G401.6 (cell line): ENCODE measurements at regions not wholly inside any gene's neighbourhood (a gene's known extent, or its start where the extent isn't known, plus 50 kb on each side); places are given as distances from the start of the nearest gene placed in this dataset.

ENCODE experiments used
- FAIRE-seq: peaks from 2 replicates; lab custom pipeline; 2012; peaks lifted over from hg19 to GRCh38; lab: Jason Lieb, UNC

- FAIRE-seq: no peak
These were observed 151.3 kb upstream of the IRX3 start for GRCh38 chr16:54437921-54438320.

- FAIRE-seq: no peak
These were observed 150.8 kb upstream of the IRX3 start for GRCh38 chr16:54437401-54437800.

DNA sequence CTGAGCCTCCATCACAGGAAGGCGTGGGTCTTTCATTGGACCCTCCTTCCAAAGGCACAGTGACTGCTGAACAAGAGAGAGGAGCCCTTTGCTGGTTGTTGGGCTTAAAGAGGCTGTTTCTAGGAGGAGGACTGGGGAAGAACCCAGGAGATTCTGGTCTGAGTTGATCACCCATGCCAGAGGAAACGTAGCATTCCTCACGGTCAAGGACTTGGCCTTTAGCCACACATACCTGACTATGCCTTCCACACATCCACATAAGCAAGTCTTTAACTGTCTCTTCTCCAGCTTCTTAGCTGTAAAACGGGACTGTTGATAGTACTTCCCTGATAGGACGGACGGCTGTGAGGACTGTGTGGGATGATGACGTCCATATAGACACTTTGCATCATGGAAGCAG is 149.8 kb upstream of the IRX3 start:
- no peak for FAIRE-seq

DNA sequence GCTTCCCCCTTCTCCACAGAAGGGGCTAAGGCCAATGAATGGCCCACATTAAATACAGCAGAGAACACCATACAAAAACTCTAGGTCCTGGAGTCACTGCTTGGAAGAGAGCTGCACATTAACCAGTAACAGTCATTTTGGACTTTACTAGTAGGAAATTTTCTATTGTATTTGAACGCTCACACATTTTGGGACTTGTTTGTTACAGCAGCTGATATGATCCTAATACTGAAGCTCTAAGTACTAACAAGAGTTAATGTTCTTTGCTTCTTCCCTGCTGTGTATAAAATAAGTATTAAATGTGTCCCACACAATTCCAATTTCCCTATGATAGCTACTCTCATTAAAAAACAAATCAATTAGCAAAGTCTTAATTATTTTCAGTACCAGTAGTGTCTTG is 148.3 kb upstream of the IRX3 start:
- no peak for FAIRE-seq

DNA sequence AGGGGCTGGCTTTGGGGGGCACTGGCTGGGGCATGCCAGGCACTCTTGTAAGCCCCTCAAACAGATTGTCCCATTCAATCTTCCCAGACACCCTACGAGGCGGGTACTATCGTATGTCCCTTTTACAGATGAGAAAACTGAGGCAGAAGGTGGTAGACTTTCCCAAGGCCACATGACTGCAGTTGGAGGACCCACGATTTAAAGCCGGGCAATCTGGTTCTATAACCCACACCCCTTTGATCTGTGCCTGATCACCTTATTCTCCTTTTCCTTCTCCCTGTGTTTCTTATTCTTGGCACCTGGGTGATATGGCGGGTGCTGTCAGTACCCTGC is 146.3 kb upstream of the IRX3 start:
- no peak for FAIRE-seq

- no peak for FAIRE-seq
These were observed 145.7 kb upstream of the IRX3 start for GRCh38 chr16:54431997-54432896.

GRCh38 chr16:54431041-54431996 is 144.7 kb upstream of the IRX3 start:
- FAIRE-seq: no peak

- FAIRE-seq: no peak
These were observed 144.0 kb upstream of the IRX3 start for GRCh38 chr16:54430491-54431030.

DNA sequence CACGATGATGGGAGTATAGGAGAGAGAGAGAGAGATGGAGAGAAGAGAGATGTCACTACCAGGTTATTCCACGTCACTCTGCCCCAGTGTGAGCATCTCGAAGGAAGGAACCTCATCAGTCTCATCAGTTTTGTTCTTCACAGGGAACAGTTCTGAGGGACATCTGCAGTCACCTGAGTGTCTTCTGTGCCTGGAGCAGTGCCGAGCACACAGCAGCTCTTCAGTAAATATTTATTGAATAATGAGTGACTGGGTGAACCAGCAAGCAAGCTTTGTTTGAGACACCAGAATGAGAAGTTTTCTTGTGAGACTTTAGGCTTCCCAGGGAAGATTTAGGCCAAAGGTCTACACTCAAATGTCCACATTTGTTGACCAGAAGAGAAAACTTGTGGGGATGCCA is 142.4 kb upstream of the IRX3 start:
- FAIRE-seq: no peak

DNA sequence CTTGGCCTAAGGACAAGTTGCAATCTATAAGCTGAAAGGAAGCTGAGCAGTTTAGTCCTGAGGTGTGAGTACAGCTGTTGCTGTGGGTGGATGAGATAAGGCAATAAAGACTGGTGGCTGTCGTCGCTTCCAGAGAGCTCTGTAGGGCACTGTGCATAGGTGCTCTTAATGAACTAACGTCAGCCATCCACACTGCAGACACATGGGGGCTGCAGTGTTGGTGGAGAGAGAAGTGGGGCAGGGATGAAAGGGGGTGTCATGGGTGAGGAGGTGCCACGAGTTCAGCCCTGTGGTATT is 139.9 kb upstream of the IRX3 start:
- no peak for FAIRE-seq

GRCh38 chr16:54425681-54426552 is 139.3 kb upstream of the IRX3 start:
- FAIRE-seq: no peak

GRCh38 chr16:54425068-54425467 is 138.5 kb upstream of the IRX3 start:
- FAIRE-seq: no peak

DNA sequence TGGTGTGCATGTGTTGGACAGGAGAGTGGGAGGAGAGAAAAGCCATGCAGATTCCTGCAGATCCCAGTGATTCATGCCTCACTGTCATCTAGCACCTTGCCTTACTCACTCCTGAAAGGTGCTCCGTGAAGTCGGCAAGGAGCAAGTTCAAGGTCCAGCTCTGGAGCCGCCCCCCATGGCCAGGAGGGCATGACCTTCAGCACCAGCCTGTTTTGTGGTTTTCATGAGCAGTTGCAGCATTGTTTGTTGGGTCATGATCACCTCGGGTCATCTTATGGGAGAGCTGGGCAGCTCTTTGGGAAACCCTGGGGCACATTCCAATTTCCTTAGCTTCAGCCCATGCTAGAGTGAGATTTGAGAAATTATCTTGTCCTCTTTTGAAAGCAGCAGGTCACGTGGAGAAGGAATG is 137.5 kb upstream of the IRX3 start:
- no peak for FAIRE-seq

DNA sequence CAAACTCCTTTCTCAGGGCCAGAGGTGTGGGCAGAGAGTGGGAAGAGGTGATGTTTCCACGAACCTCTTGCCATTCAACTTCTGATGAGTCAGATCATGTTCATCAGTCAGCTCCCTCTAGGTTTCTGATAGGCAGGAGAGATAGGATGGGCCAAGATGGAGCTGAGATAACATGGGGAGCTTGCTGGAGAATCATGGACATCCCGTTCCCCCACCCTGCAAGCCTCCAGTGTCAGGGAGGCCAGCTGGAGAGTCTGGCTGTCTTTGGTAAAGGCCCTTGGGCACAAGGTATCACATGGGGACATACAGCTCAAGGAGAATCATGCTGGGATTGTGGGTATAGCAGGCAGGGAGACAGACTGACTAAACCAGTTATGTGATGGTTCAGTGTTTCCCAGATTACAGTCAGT is 136.0 kb upstream of the IRX3 start:
- FAIRE-seq: no peak

DNA sequence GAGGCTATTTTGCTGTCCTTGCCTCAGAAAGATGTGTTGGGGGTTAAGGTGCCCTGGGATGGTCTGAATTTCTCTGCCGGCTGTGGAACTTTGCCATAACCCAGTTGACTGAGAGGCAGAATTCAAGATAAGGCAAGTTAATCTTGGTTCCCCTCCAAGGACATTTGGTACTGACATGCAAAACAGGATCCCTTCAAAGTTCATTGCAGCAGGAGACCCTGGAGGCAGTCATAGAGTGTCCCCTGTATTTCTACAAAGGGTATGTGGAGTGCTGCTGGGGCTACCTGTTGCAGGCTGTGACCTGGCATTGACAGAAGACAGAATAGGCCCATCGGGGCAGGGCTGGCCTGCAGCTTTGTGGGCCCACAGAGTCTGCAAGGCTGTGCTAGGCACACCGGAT is 135.6 kb upstream of the IRX3 start:
- no peak for FAIRE-seq

DNA sequence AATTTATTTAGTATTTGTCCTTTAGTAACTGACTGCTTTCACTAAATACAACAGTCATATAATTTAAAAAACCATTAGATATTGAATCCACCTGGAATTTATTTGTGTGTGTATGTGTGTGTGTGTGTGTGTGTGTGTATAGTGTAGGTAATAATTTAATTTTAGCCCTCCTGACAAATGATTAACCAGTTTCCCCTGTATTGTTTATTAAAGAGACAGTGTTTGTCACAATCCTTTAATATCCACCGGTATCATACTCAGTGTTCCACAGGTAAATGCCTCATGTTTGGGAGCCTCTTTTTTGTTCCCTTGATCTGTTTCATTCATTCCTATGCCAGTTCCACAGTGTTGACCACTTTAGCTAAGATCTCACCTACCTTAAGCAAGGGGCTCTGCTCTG is 134.6 kb upstream of the IRX3 start:
- FAIRE-seq: no peak

DNA sequence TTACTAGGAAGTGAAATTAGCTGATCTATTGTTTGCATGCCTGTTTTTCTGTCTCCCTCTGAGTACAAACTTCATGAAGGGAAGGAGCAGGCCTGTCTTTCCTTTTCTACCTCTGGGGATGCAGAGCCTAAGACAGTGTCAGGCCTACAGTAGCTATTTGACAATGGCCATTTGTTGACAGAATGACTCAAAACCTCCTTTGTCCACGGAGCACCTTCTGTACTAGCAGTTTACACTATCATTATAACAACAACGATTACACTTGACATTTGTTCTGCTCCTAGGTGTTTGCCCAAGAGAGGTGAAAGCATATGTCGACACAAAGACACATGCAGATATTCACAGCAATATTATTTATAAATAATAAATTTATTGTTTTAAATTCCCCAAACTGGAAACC is 132.3 kb upstream of the IRX3 start:
- FAIRE-seq: no peak

- no peak for FAIRE-seq
These were observed 130.8 kb upstream of the IRX3 start for GRCh38 chr16:54417384-54417783.

- FAIRE-seq: no peak
These were observed 128.1 kb upstream of the IRX3 start for GRCh38 chr16:54414671-54415070.

GRCh38 chr16:54412777-54413455 is 126.3 kb upstream of the IRX3 start:
- FAIRE-seq: no peak

DNA sequence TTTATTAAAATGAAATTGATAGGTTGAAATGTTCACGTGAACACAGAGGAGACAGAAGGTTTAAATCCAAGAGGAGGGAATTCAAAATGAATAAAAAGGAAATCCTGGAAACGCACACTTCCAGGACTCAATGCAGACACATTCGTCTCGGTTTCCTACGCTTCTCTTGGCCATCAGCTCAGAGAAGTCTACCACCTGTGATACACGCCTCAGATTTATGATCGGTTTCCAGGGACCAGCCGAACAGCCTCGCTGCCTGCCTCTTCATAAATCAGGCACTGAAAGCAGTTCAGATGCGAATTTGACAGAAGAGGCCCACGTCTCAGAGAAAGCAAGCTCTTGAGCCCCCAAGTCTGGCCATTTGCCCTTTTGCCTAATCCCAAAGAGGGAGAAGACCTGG is 125.5 kb upstream of the IRX3 start:
- FAIRE-seq: no peak

DNA sequence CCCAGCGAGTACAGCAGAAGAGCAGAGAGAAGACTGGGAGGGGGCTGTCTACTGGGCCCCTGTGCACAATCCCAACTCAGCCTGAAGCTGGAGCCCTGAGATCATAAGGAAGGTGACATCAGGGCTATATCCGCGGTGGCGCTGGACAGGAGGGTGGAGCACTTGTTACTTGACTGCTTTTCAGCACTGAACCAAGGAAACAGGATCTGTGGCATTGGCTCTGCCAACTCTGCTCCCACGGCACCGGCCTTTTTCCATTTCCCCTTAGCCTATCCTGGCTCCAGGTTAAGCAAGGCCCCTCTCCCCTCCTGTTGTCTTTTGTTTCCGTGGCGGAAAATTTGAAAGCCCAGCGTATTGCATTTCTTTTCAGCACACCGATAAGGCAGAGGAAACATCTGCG is 125.0 kb upstream of the IRX3 start:
- no peak for FAIRE-seq
